ENCODE measurements at regions not wholly inside any gene's neighbourhood (a gene's known extent, or its start where the extent isn't known, plus 50 kb on each side); places are given as distances from the start of the nearest gene placed in this dataset.

GRCh38 chr20:63070771-63071540 is 64.2 kb upstream of the BHLHE23 start:
- TF ChIP-seq CTCF (conservative IDR thresholded peaks at IDR 0.05; ENCODE audit: low read depth, low read length), result no peak
- H3K4me3 ChIP-seq (ENCODE audit: low read length), result no peak overlapping the region
- no peak for DNase-seq (ENCODE audit: low read depth)

- DNase-seq (ENCODE audit: low read depth), result no peak
- TF ChIP-seq CTCF (conservative IDR thresholded peaks at IDR 0.05; ENCODE audit: low read depth, low read length), result no peak
These were observed 63.5 kb upstream of the BHLHE23 start for GRCh38 chr20:63070301-63070625.

GRCh38 chr20:63068711-63069367 is 62.1 kb upstream of the BHLHE23 start:
- no peak overlapping the region for H3K4me3 ChIP-seq (ENCODE audit: low read length)

More at GRCh38 chr20:63070301-63070625, 63.5 kb upstream of the BHLHE23 start:
- H3K4me3 ChIP-seq (ENCODE audit: low read length), result no peak overlapping the region

GRCh38 chr20:63067721-63068560 is 61.2 kb upstream of the BHLHE23 start:
- TF ChIP-seq CTCF (conservative IDR thresholded peaks at IDR 0.05; ENCODE audit: low read depth, low read length), result no peak
- H3K4me3 ChIP-seq (ENCODE audit: low read length), result no peak overlapping the region
- DNase-seq (ENCODE audit: low read depth), result no peak

More at GRCh38 chr20:63068711-63069367, 62.1 kb upstream of the BHLHE23 start:
- DNase-seq (ENCODE audit: low read depth), result no peak
- TF ChIP-seq CTCF (conservative IDR thresholded peaks at IDR 0.05; ENCODE audit: low read depth, low read length), result no peak

- H3K4me3 ChIP-seq (ENCODE audit: low read length), result no peak overlapping the region
- DNase-seq (ENCODE audit: low read depth), result no peak
- TF ChIP-seq CTCF (conservative IDR thresholded peaks at IDR 0.05; ENCODE audit: low read depth, low read length), result no peak
These were observed 60.5 kb upstream of the BHLHE23 start for GRCh38 chr20:63067266-63067635.

- DNase-seq (ENCODE audit: low read depth), result no peak
- H3K4me3 ChIP-seq (ENCODE audit: low read length), result no peak overlapping the region
- no peak for TF ChIP-seq CTCF (conservative IDR thresholded peaks at IDR 0.05; ENCODE audit: low read depth, low read length)
These were observed 59.9 kb upstream of the BHLHE23 start for GRCh38 chr20:63066506-63067265.
